Suppressor macrophage treated with lipopolysaccharide for 4 hours (primary cell): ENCODE measurements at regions not wholly inside any gene's neighbourhood (a gene's known extent, or its start where the extent isn't known, plus 50 kb on each side); places are given as distances from the start of the nearest gene placed in this dataset.
"Not testable (repeated sequence)": the region's sequence is repeated elsewhere in the genome, so short reads cannot be mapped to it uniquely, and the experiment has no call there.

Source experiments
- DNase-seq: peaks from one replicate; pipeline ENCODE4 v3.0.0-alpha.2; 2020

GRCh38 chr2:242010252-242011166, 141.0 kb downstream of the RTP5 start:
- DNase-seq, result not testable (repeated sequence)

- DNase-seq, result peak; percentile 14
These were observed 141.6 kb downstream of the RTP5 start for GRCh38 chr2:242011167-242011513.

- DNase-seq, result no peak
These were observed 142.0 kb downstream of the RTP5 start for GRCh38 chr2:242011516-242011915.

GRCh38 chr2:242011991-242012764, 142.6 kb downstream of the RTP5 start:
- DNase-seq, result peak; percentile 53

GRCh38 chr2:242012956-242013764, 143.6 kb downstream of the RTP5 start:
- DNase-seq, result no peak

- no peak for DNase-seq
These were observed 144.2 kb downstream of the RTP5 start for GRCh38 chr2:242013771-242014170.

GRCh38 chr2:242015108-242016065, 145.9 kb downstream of the RTP5 start:
- no peak for DNase-seq

GRCh38 chr2:242017086-242017485, 147.6 kb downstream of the RTP5 start:
- no peak for DNase-seq

- DNase-seq, result not testable (repeated sequence)
These were observed 148.9 kb downstream of the RTP5 start for GRCh38 chr2:242018416-242018815.

- no peak for DNase-seq
These were observed 149.8 kb downstream of the RTP5 start for GRCh38 chr2:242019344-242019743.

GRCh38 chr2:242020196-242021004, 150.9 kb downstream of the RTP5 start:
- no peak for DNase-seq

- no peak for DNase-seq
These were observed 153.2 kb downstream of the RTP5 start for GRCh38 chr2:242022550-242023290.

- no peak for DNase-seq
These were observed 155.3 kb downstream of the RTP5 start for GRCh38 chr2:242024751-242025355.

- DNase-seq, result no peak
These were observed 158.3 kb downstream of the RTP5 start for GRCh38 chr2:242027676-242028450.

GRCh38 chr2:242029422-242030225, 160.1 kb downstream of the RTP5 start:
- DNase-seq, result no peak

GRCh38 chr2:242030226-242030575, 160.7 kb downstream of the RTP5 start:
- DNase-seq, result no peak

- DNase-seq, result no peak
These were observed 161.3 kb downstream of the RTP5 start for GRCh38 chr2:242030858-242031257.

GRCh38 chr2:242031481-242032019, 162.0 kb downstream of the RTP5 start:
- DNase-seq, result peak; percentile 12
